Renal cortex interstitium (tissue), 11 donors: ENCODE measurements at regions not wholly inside any gene's neighbourhood (a gene's known extent, or its start where the extent isn't known, plus 50 kb on each side); places are given as distances from the start of the nearest gene placed in this dataset.
"Not testable (repeated sequence)": the region's sequence is repeated elsewhere in the genome, so short reads cannot be mapped to it uniquely, and the experiment has no call there.

Experiments
- DNase-seq, 11 donors: peaks; one replicate each; pipeline ENCODE4 v3.0.0-alpha.2; 2013; ENCODE audit warnings: low read depth in 9 of 11, low spot score in 4 of 11; ENCODE audit errors: extremely low read depth in 1 of 11

- DNase-seq, result no peak
Observed at GRCh38 chr7:10720042-10720441, 253.6 kb upstream of the PHF14 start.

DNA sequence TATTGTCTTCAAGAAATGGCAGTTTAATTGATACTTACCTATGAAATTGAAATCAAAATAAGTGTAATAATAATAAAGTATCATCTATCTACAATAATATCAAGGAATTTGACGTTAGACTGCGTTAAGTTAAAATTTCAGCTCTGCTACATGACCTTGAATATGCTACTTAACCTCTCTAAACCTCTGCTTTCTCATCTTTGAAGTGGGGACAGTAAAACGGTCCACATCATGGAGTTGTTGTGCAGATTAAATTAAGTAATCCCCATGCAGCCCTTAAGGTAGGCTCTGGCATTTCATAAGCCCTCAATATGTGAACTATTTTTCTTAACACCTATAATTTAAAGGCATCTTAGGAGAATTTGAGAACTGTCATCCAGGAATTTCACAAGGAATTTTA is 252.4 kb upstream of the PHF14 start:
- no peak for DNase-seq

GRCh38 chr7:10723832-10724231 is 249.8 kb upstream of the PHF14 start:
- DNase-seq, result no peak

DNA sequence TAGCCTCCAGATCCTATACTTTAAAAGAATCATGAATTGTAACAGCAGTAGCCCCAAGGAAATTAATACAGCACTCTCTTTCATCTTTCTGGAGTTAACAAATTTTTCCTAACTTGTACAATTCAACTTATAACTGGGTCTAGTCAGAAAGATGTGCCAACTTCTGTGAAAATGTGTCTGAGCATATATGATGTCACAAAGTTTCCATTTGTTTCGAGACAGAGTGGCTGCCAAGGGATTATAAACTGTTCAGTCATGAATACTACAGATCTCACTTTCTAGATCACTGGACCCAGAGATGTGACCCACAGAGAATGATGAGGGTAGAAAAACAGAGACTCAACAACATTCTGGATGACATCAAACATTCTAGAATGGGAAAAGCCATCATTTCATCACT is 249.2 kb upstream of the PHF14 start:
- no peak for DNase-seq

DNA sequence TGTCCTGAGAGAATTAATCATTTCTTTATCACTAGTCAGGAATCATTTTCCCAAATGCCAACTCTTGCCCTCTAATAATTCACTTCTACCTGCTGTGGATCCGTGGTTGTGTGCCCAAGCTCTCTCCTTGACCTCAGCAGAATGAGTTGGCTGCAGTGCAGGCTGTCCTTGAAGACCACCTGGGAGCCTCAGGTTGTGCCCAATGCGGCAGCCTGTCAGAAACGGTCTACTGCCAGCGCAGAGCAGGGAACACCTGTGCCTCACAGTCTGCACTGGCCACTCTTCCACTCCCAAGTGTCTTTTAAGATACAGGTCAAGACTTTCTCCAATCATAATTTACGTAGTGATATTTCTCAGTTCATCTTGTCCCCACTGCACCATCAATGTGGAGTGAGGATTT is 246.0 kb upstream of the PHF14 start:
- DNase-seq, result no peak

DNA sequence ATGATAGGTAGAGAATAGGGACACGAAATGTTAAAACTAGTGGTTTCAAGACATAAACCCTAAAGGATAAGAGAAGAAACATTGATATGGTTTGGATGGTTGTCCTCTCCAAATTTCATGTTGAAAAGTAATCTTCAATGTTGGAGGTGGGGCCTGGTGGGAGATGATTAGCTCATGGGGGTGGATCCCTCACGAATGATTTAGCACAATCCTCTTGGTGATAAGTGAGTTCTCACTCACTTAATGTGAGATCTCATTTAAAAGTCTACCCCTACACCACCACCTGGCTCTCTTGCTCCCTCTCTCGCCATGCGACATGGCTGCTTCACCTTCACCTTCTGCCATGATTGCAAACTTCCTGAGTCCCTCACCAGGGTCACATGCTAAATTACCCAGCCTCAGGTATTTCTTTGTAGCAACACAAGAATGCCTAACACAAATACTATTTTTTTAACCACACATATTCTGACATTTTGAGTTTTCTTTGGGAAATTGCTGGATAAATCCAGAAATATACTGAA is 242.4 kb upstream of the PHF14 start:
- DNase-seq, result no peak

GRCh38 chr7:10733747-10734146 is 239.9 kb upstream of the PHF14 start:
- no peak for DNase-seq

DNA sequence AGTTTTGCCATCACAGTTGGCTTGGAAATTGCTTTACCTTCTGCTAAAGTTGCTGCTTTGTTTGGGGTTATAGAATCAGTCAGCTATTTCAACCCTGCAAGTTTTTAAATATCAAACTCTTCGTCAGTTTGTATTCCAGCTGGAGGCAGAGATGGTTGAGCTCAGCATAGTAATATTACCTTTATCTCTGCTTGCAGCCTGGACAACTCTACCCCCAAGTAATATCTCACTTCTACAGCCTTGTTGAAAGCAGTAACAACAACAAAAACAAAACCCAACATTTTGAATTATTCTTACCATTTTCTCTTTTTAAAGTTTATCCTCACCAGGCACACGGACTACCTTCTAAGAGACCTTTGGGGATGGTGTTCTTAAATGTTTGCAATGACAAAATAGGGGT is 239.1 kb upstream of the PHF14 start:
- DNase-seq, result no peak

DNA sequence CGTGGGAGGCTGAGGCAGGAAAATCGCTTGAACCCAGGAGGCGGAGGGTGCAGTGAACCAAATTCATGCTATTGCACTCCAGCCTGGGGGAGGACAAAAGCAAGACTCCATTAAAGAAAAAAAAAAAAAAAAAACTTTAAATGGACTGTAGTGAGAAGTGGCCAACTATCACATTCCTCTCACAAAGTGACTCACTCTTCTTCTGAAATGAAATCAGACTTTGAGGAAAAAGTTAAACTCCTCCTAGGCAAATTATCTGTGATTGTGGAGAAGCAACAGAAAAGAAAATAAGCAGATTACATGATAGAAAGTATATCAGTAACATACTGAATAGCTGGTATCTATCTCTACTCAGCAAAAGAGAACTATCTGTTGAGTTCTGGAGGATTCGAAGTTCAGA is 234.3 kb upstream of the PHF14 start:
- DNase-seq, result no peak

- DNase-seq, result no peak
Observed at GRCh38 chr7:10740805-10741204, 232.9 kb upstream of the PHF14 start.

GRCh38 chr7:10756981-10757380 is 216.7 kb upstream of the PHF14 start:
- no peak for DNase-seq

GRCh38 chr7:10759120-10759519 is 214.6 kb upstream of the PHF14 start:
- DNase-seq, result no peak

GRCh38 chr7:10767771-10768170 is 205.9 kb upstream of the PHF14 start:
- no peak for DNase-seq

- no peak for DNase-seq
Observed at GRCh38 chr7:10770176-10770575, 203.5 kb upstream of the PHF14 start.

DNA sequence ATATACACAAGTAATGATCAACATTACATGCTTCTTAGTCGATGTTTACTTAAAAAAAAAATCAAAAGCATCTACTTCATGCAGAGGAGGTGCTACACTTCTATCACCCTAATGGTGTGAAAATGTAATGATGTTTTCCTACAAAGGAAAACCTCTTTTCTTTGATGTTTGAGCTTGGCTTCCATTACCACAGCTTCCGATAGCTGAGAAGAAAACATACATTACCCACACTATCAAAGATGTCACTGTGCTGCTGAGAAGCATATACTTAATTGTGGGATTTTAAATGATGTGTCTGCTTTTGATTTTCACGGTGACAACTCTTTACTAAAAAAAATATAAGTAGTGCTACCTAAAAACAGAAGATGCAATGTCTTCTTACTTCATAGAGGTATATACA is 200.2 kb upstream of the PHF14 start:
- no peak for DNase-seq

- DNase-seq, result no peak
Observed at GRCh38 chr7:10779465-10780399, 193.9 kb upstream of the PHF14 start.

DNA sequence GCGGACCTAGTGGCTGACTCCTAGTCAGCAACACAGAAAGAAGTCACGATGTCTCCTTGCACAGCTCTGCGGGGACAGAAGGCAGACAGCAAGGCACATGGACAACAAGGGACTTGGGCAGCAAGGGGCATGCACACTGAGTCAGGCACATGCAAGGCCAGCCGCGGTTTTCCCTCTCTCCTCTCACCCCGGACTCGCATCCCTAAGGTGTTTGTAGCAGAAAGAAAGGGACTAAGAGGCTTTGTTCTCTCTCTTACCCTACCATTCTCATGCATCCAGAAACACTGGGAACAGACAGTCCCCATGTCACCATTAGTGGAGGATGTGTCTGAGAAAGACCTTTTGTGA is 193.3 kb upstream of the PHF14 start:
- no peak for DNase-seq

DNA sequence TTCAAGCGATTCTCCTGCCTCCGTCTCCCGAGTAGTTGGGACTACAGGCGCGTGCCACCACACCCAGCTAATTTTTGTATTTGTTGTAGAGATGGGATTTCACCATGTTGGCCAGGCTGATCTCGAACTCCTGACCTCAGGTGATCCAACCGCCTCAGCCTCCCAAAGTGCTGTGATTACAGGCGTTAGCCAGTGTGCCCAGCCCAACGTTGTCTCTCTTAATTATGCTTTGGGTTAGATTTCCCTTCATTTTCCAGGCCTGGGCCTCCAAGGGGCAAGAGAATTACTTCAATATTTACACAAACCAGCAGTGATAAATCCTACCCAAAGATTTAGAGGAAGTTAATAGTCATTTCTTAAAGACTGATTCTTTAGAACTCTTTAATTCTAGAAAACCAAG is 186.7 kb upstream of the PHF14 start:
- not testable (repeated sequence) for DNase-seq

- no peak for DNase-seq
Observed at GRCh38 chr7:10789170-10789569, 184.5 kb upstream of the PHF14 start.

DNA sequence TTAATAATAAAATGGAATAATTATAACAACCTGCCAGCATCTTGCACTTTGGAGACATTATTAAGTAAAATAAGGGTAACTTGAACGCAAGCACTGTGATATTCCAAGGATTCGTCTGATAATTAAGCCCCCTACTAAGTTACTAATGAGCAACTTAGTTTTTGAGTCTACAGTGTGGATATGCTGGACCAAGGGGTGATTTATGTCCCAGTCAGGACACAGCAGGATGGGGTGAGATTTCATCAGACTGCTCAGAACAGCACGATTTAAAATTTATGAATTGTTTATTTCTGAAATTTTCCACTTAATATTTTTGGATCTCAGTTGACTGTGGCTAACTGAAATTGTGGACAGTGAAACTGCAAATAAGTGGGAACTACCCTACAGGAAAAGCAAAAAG is 182.8 kb upstream of the PHF14 start:
- no peak for DNase-seq
